A673 (cell line): ENCODE measurements at regions not wholly inside any gene's neighbourhood (a gene's known extent, or its start where the extent isn't known, plus 50 kb on each side); places are given as distances from the start of the nearest gene placed in this dataset.

Experiments
- BruUV-seq: library from RNA; stranded (reverse); fragments of 400-500 nt; replicated peaks from 2 replicates; lab custom pipeline; 2021; lab: Mats Ljungman, UMichigan
- CTCF ChIA-PET: fragments of 300-600 bp; sonication (Branson Sonifier 250); formaldehyde crosslinking; loops from one replicate; lab custom pipeline; 2022; ENCODE audit warnings: antibody characterized with exemption; lab: Charles Lee
- POLR2A ChIA-PET: fragments of 300-600 bp; sonication (Branson Sonifier 250); formaldehyde crosslinking; loops from one replicate; lab custom pipeline; 2022; ENCODE audit warnings: antibody characterized with exemption; ENCODE audit not compliant: low non-redundant PET; lab: Charles Lee
- DNase-seq: peaks from one replicate; pipeline ENCODE4 v3.0.0-alpha.2; 2015; ENCODE audit warnings: low spot score
- H3K27ac ChIP-seq: fragments of 200-600 bp; sonication (generic); 2 replicates; pipeline ENCODE4 v1.5.1; 2016; ENCODE audit warnings: mixed run types, low read depth, mild to moderate bottlenecking, mixed read lengths, antibody characterized with exemption, low read length; ENCODE audit not compliant: poor library complexity, severe bottlenecking
- H3K27me3 ChIP-seq: fragments of 200-600 bp; sonication (generic); replicated peaks from 2 replicates; pipeline ENCODE4 v1.6.1; 2017; ENCODE audit warnings: mixed run types, low read depth, mild to moderate bottlenecking, mixed read lengths, antibody characterized with exemption, low read length; ENCODE audit not compliant: insufficient read depth, poor library complexity
- H3K36me3 ChIP-seq: fragments of 200-600 bp; sonication (generic); 2 replicates; pipeline ENCODE4 v1.6.1; 2016; ENCODE audit warnings: mixed run types, mild to moderate bottlenecking, mixed read lengths, antibody characterized with exemption, low read length; ENCODE audit not compliant: insufficient read depth, poor library complexity, severe bottlenecking
- H3K4me1 ChIP-seq: fragments of 200-600 bp; sonication (generic); 2 replicates; pipeline ENCODE4 v1.6.1; 2017; ENCODE audit warnings: mixed run types, mild to moderate bottlenecking, mixed read lengths, antibody characterized with exemption, low read length; ENCODE audit not compliant: insufficient read depth, poor library complexity, severe bottlenecking
- H3K4me3 ChIP-seq: fragments of 200-600 bp; sonication (generic); 2 replicates; pipeline ENCODE4 v1.5.1; 2016; ENCODE audit warnings: low read depth, mixed run types, mild to moderate bottlenecking, mixed read lengths, low read length; ENCODE audit not compliant: poor library complexity, severe bottlenecking
- H3K9me3 ChIP-seq: fragments of 200-600 bp; sonication (generic); 2 replicates; pipeline ENCODE4 v1.6.1; 2016; ENCODE audit warnings: mixed run types, low read depth, mild to moderate bottlenecking, mixed read lengths, antibody characterized with exemption, low read length; ENCODE audit not compliant: poor library complexity, severe bottlenecking
- EZH2 ChIP-seq: fragments of 200-600 bp; sonication (generic); IDR thresholded peaks from 2 replicates; pipeline ENCODE4 v1.6.1; 2017; ENCODE audit warnings: borderline replicate concordance, low read depth, mild to moderate bottlenecking, mixed read lengths, antibody characterized with exemption, low read length; ENCODE audit not compliant: poor library complexity, severe bottlenecking
- intact Hi-C: fragments of 100-400 bp; cut with micrococcal nuclease; formaldehyde crosslinking; loops from one replicate; pipeline ENCODE4 v1.10.0; 2022; ENCODE audit not compliant: unreplicated experiment
- TF ChIP-seq, protein P1 (sequence below): fragments of 300-800, 200-600 bp; sonication (generic); conservative IDR thresholded peaks from 2 replicates; pipeline ENCODE4 v1.5.1; 2017; ENCODE audit warnings: low read depth, mild to moderate bottlenecking, antibody characterized with exemption, low read length, moderate library complexity, mixed read lengths

GRCh38 chr3:24843955-24844354 is 349.3 kb upstream of the THRB start:
- POLR2A ChIA-PET = no interaction called here
- Histone ChIP-seq H3K9me3 (no peaks in the 10 kb centered on the region), H3K27ac (no peak overlapping the region), H3K27me3 (peaks cover 5% of the 10 kb centered on the region), H3K4me3 (no peak overlapping the region), H3K4me1 (no peaks in the 10 kb centered on the region), H3K36me3 (no peaks in the 10 kb centered on the region)
- BruUV-seq = no TSS peak
- DNase-seq = no peak
- CTCF ChIA-PET = no interaction called here
- TF ChIP-seq, protein P1, sequence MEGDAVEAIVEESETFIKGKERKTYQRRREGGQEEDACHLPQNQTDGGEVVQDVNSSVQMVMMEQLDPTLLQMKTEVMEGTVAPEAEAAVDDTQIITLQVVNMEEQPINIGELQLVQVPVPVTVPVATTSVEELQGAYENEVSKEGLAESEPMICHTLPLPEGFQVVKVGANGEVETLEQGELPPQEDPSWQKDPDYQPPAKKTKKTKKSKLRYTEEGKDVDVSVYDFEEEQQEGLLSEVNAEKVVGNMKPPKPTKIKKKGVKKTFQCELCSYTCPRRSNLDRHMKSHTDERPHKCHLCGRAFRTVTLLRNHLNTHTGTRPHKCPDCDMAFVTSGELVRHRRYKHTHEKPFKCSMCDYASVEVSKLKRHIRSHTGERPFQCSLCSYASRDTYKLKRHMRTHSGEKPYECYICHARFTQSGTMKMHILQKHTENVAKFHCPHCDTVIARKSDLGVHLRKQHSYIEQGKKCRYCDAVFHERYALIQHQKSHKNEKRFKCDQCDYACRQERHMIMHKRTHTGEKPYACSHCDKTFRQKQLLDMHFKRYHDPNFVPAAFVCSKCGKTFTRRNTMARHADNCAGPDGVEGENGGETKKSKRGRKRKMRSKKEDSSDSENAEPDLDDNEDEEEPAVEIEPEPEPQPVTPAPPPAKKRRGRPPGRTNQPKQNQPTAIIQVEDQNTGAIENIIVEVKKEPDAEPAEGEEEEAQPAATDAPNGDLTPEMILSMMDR = no peak
- no peak for TF ChIP-seq EZH2
- intact Hi-C loops = no loop called here

GRCh38 chr3:24845524-24846155 is 351.0 kb upstream of the THRB start:
- no TSS peak for BruUV-seq
- CTCF ChIA-PET = no interaction called here
- no peaks in the 10 kb centered on the region for H3K27me3 ChIP-seq

GRCh38 chr3:24846286-24846860 is 351.7 kb upstream of the THRB start:
- H3K27ac ChIP-seq = no peak overlapping the region
- TF ChIP-seq, protein P1 = no peak
- ChIA-PET CTCF (no interaction called here), POLR2A (no interaction called here)
- H3K9me3 ChIP-seq = no peaks in the 10 kb centered on the region
- H3K4me3 ChIP-seq = no peak overlapping the region
- H3K36me3 ChIP-seq = no peaks in the 10 kb centered on the region
- intact Hi-C loops = no loop called here
- H3K27me3 ChIP-seq = no peaks in the 10 kb centered on the region
- no peaks in the 10 kb centered on the region for H3K4me1 ChIP-seq
- no peak for DNase-seq
- no TSS peak for BruUV-seq

More at GRCh38 chr3:24845524-24846155, 351.0 kb upstream of the THRB start:
- Histone ChIP-seq H3K36me3 (no peaks in the 10 kb centered on the region), H3K4me3 (no peak overlapping the region), H3K9me3 (no peaks in the 10 kb centered on the region), H3K27ac (no peak overlapping the region), H3K4me1 (no peaks in the 10 kb centered on the region)
- DNase-seq = no peak
- POLR2A ChIA-PET = no interaction called here
- intact Hi-C loops = no loop called here
- no peak for TF ChIP-seq EZH2
- TF ChIP-seq, protein P1 = no peak
